CD4-positive, alpha-beta memory T cell (primary cell): ENCODE measurements at regions not wholly inside any gene's neighbourhood (a gene's known extent, or its start where the extent isn't known, plus 50 kb on each side); places are given as distances from the start of the nearest gene placed in this dataset.
A peak's percentile ranks its signal among the peaks of the same experiment; 100 is the strongest.

Source experiments
- CTCF ChIA-PET: fragments of 350-600 bp; sonication (Branson Sonifier 250); formaldehyde crosslinking; loops from one replicate; lab custom pipeline; 2021; ENCODE audit warnings: inconsistent platforms; ENCODE audit not compliant: partially characterized antibody; lab: Charles Lee
- POLR2A ChIA-PET: fragments of 350-600 bp; sonication (Branson Sonifier 250); formaldehyde crosslinking; loops from one replicate; lab custom pipeline; 2021; ENCODE audit not compliant: partially characterized antibody; lab: Charles Lee
- DNase-seq, 5 donors: peaks; one replicate each; pipeline versions ENCODE4 v3.0.0 to v3.0.0-alpha.2; 2020 to 2022; ENCODE audit warnings: mixed read lengths in 1 of 5
- H3K27ac ChIP-seq: one replicate; pipeline ENCODE4 v1.7.0; 2013; ENCODE audit warnings: low read depth, low read length
- H3K27me3 ChIP-seq: 2 replicates; pipeline ENCODE4 v1.7.0; 2013; ENCODE audit warnings: mild to moderate bottlenecking, low read length, moderate library complexity; ENCODE audit not compliant: insufficient read depth
- H3K36me3 ChIP-seq: 2 replicates; pipeline ENCODE4 v1.7.0; 2013; ENCODE audit warnings: mild to moderate bottlenecking, low read length, moderate library complexity; ENCODE audit not compliant: insufficient read depth
- H3K4me1 ChIP-seq: 2 replicates; pipeline ENCODE4 v1.7.0; 2013; ENCODE audit warnings: mild to moderate bottlenecking, low read length, moderate library complexity; ENCODE audit not compliant: insufficient read depth
- H3K4me3 ChIP-seq, 2 donors: one replicate each; pipeline ENCODE4 v1.7.0; 2013; ENCODE audit warnings: low read length in 2 of 2, mild to moderate bottlenecking in 1 of 2
- H3K9me3 ChIP-seq, 2 donors: one replicate each; pipeline ENCODE4 v1.7.0; 2013; ENCODE audit warnings: low read length in 2 of 2, control low read depth in 1 of 2; ENCODE audit not compliant: control insufficient read depth in 1 of 2
- H3K27ac Mint-ChIP-seq, 7 donors: one replicate each; pipeline ENCODE4 v1.8.0; 2020 to 2021; ENCODE audit warnings: mixed read lengths in 7 of 7, mild to moderate bottlenecking in 6 of 7, inconsistent platforms in 3 of 7, moderate library complexity in 3 of 7
- H3K27me3 Mint-ChIP-seq, 2 donors: one replicate each; pipeline ENCODE4 v1.8.0; 2020 to 2021; ENCODE audit warnings: mixed read lengths in 2 of 2
- H3K36me3 Mint-ChIP-seq, 2 donors: one replicate each; pipeline ENCODE4 v1.8.0; 2020 to 2021; ENCODE audit warnings: mixed read lengths in 2 of 2, inconsistent platforms in 1 of 2, mild to moderate bottlenecking in 1 of 2
- H3K4me1 Mint-ChIP-seq, 4 donors: one replicate each; pipeline ENCODE4 v1.8.0; 2020 to 2021; ENCODE audit warnings: mixed read lengths in 4 of 4, mild to moderate bottlenecking in 1 of 4
- H3K4me3 Mint-ChIP-seq, 8 donors: one replicate each; pipeline ENCODE4 v1.8.0; 2020 to 2021; ENCODE audit warnings: mixed read lengths in 8 of 8, mild to moderate bottlenecking in 7 of 8, moderate library complexity in 6 of 8, inconsistent platforms in 3 of 8
- H3K9me3 Mint-ChIP-seq, 8 donors: one replicate each; pipeline ENCODE4 v1.8.0; 2020 to 2021; ENCODE audit warnings: mixed read lengths in 8 of 8, mild to moderate bottlenecking in 5 of 8, inconsistent platforms in 3 of 8, moderate library complexity in 1 of 8
- intact Hi-C: fragments of 100-400 bp; cut with micrococcal nuclease; formaldehyde crosslinking; loops from one replicate; pipeline ENCODE4 v1.15.1; 2023

DNA sequence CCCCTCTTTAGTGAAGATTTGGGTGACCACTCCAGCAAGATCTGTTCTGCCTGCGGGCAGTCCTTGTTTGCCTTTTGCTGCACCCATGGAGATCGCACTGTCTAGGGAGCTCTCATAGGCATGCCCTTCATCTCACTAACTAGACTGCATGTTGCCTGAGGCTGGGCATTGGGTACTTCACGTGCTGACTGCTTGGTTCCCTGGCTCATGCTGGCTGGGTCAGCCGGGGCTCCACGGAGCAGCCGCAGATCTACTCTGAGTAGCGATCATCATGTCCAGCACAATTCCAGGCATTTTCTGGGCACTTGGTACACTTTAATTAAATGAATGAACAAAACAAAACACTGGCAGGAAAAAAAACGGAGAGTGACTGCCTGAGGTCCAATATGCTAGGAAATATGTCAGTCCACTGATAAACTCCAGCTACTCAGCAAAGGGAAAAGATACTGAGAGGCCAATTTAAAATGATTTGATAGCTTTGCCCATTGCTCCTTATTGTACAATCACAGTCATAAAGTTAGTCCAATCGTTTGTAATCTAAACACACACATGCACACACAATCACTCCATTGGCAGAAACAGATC lies 220.3 kb downstream of the C1D start:
- no peaks in the 10 kb centered on the region for H3K36me3 Mint-ChIP-seq
- no peaks in the 10 kb centered on the region for H3K9me3 ChIP-seq
- H3K27ac Mint-ChIP-seq = no peak overlapping the region
- intact Hi-C loops = no loop called here
- no peak overlapping the region for H3K4me3 Mint-ChIP-seq
- POLR2A ChIA-PET = no interaction called here
- CTCF ChIA-PET = no interaction called here
- H3K4me3 ChIP-seq = no peak overlapping the region
- DNase-seq = no peak
- H3K4me1 ChIP-seq = no peaks in the 10 kb centered on the region
- no peak overlapping the region for H3K27ac ChIP-seq
- no peaks in the 10 kb centered on the region for H3K4me1 Mint-ChIP-seq
- H3K36me3 ChIP-seq = no peaks in the 10 kb centered on the region
- H3K27me3 ChIP-seq = no peaks in the 10 kb centered on the region
- H3K9me3 Mint-ChIP-seq = no peaks in the 10 kb centered on the region
- H3K27me3 Mint-ChIP-seq = peaks cover 4 to 6% of the 10 kb centered on the region in 2 donors

DNA sequence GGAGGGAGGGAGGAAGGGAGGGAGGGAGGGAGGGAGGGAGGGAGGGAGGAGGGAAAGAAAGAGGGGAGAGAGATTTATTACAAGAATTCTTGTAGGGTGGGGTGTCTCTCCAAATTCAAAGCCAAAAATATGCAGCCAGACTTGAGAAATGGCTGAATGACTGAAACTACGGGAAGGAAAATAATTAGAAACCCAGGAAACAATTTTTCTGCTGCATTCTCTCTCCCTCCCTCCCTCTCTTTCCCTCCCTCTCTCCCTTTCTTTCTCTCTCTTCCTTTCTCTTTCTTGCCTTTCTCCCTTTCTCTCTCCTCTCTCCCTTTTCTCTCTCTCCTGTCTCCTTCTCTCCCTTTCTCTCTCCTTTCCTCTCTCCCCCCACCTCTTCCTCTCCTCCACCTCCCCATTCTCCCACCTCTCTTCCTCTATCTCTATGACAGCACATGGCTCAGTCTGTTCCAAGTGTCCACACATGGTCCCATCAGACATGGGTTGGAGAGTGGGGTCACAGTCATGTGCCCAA lies 218.7 kb downstream of the C1D start:
- intact Hi-C loops = no loop called here
- Histone ChIP-seq H3K4me3 (no peak overlapping the region), H3K27ac (no peak overlapping the region), H3K9me3 (no peaks in the 10 kb centered on the region), H3K4me1 (no peaks in the 10 kb centered on the region), H3K36me3 (no peaks in the 10 kb centered on the region), H3K27me3 (no peaks in the 10 kb centered on the region)
- no peaks in the 10 kb centered on the region for H3K36me3 Mint-ChIP-seq
- POLR2A ChIA-PET = no interaction called here
- no peak overlapping the region for H3K27ac Mint-ChIP-seq
- H3K4me3 Mint-ChIP-seq = no peak overlapping the region
- no peaks in the 10 kb centered on the region for H3K4me1 Mint-ChIP-seq
- H3K27me3 Mint-ChIP-seq = peaks cover 11 to 15% of the 10 kb centered on the region in 2 donors
- CTCF ChIA-PET = interaction anchor here (0.7 to 1.5 kb wide), 2 partner anchors 13 to 1756 kb away, joined by 3 read pairs; no protein-coding TSS in a partner anchor
- no peak for DNase-seq
- H3K9me3 Mint-ChIP-seq = no peaks in the 10 kb centered on the region

DNA sequence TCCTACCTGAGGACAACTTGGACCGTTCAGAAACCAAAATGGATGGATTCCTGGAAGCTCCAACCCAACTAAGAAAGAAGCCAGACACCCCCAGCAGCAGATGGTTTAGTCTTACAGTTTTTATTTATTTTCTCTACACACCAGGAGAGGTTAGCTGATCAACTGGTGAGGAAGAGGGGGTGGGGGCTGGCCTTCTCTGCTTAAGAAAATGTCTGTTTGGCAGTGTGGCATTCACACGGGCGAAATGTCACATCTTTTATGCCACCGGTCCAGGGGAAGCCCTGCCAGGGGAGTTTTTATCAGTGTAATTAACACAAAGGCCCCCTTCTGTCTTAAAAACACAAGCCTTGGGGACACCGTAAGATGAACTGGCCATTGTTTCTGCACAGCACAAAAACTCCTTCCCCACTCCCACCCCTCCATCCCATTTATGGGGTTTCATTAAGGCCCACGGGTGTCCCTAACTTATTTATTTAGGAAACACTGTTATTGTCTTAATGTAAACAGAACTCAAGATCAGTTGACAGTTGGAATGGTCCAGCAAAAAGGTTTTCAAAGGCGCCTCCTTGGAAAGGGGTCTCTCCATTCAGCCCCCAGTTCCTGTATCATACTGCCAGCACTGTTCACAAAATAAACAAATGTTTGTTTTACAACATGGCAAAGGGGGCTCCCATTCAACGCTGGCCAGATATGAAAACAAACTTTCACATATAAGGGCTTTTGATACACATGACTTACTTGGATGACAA lies 217.0 kb downstream of the C1D start:
- no peak overlapping the region for H3K27ac Mint-ChIP-seq
- H3K27me3 ChIP-seq = no peaks in the 10 kb centered on the region
- H3K4me3 ChIP-seq = no peak overlapping the region
- H3K9me3 ChIP-seq = no peaks in the 10 kb centered on the region
- H3K4me1 Mint-ChIP-seq = no peaks in the 10 kb centered on the region
- no peaks in the 10 kb centered on the region for H3K9me3 Mint-ChIP-seq
- intact Hi-C loops = no loop called here
- no peaks in the 10 kb centered on the region for H3K36me3 ChIP-seq
- no peaks in the 10 kb centered on the region for H3K36me3 Mint-ChIP-seq
- no peak overlapping the region for H3K4me3 Mint-ChIP-seq
- CTCF ChIA-PET = interaction anchor here (1.3 kb wide), 1 partner anchor 8 kb away, joined by 7 read pairs; no protein-coding TSS in a partner anchor
- no peak overlapping the region for H3K27ac ChIP-seq
- no peaks in the 10 kb centered on the region for H3K4me1 ChIP-seq
- POLR2A ChIA-PET = no interaction called here
- no peak for DNase-seq
- peaks cover 13 to 15% of the 10 kb centered on the region in 2 donors for H3K27me3 Mint-ChIP-seq

DNA sequence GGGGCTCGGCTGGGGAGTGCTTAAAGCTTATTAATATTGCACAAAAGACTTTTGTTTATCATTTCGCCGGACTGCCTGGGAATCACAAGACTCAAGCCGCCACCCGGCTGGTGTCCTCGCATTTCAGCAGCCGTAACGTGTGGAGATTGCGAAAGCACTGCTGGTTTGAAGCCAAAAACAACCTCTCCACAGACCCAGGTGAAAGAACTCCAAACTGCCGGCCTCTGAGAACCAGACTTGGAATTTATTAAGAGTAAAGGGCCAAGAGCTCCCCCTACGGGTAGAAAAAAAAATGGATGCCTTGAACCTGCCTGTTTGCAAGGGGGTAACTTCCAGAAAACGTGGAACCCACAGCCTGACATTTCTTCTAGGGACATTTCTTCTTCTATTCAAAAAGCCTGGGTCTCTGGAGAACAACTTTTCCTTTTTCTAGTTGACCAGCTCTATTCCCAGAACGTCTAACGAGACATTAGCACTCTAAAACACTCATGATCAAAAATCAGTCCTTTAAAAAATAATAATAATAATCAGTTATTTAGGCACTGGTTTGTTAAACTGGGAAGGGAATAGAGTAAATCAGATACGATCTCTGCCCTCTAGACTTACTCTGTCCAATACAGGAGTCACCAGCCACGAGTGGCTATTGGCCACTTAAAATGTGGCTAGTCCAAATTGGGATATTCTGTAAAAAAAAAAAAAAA lies 216.3 kb downstream of the C1D start:
- intact Hi-C loops = no loop called here
- CTCF ChIA-PET = interaction anchor here (1.3 kb wide), 1 partner anchor 9 kb away, joined by 7 read pairs; no protein-coding TSS in a partner anchor
- no peak overlapping the region for H3K27ac Mint-ChIP-seq
- DNase-seq = peak in 3 of 5 donors; percentile 3 to 13 (median 12)
- no peaks in the 10 kb centered on the region for H3K27me3 ChIP-seq
- no peaks in the 10 kb centered on the region for H3K4me1 ChIP-seq
- no peaks in the 10 kb centered on the region for H3K4me1 Mint-ChIP-seq
- H3K4me3 Mint-ChIP-seq = no peak overlapping the region
- no peaks in the 10 kb centered on the region for H3K9me3 Mint-ChIP-seq
- no peaks in the 10 kb centered on the region for H3K36me3 Mint-ChIP-seq
- H3K4me3 ChIP-seq = no peak overlapping the region
- H3K27ac ChIP-seq = no peak overlapping the region
- H3K36me3 ChIP-seq = no peaks in the 10 kb centered on the region
- H3K9me3 ChIP-seq = no peaks in the 10 kb centered on the region
- peaks cover 13 to 15% of the 10 kb centered on the region in 2 donors for H3K27me3 Mint-ChIP-seq
- POLR2A ChIA-PET = no interaction called here

DNA sequence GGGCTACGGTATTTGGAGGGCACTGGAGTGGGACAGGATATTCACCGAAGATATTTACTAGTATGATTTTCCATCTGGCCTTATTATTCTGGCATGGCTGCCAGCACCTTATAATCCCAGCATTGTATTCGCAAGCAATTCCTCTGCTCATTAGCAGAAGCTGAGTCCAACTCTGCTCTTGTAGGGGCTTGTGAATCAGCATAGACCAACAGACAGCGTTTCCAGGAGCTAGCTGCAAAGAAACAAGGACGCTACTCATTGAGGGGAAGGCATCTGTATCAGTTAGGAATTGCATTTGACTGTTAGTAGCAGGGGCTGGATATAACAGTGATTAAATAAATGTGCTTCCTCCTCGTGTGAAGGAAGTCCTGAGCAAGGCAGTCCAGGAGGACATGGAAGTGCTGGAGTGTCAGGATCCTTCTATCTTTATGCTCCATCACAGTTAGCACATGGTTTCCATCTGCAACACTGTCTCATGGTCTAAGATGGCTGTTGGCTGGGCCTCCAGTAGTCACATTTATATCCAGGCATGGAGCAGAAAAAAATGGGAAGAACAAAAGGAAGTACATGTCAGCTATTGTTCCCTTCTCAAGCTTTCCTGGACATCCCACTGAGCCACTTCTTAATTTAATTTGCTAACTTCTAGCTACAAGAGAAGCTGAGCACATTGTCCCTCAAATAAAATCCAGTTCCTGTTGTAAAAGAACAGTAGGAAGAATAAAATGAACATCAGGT lies 214.1 kb downstream of the C1D start:
- H3K36me3 Mint-ChIP-seq = no peaks in the 10 kb centered on the region
- peaks cover 14 to 15% of the 10 kb centered on the region in 2 donors for H3K27me3 Mint-ChIP-seq
- CTCF ChIA-PET = interaction anchor here (1.1 kb wide), 1 partner anchor 19 kb away, joined by 3 read pairs; no protein-coding TSS in a partner anchor

DNA sequence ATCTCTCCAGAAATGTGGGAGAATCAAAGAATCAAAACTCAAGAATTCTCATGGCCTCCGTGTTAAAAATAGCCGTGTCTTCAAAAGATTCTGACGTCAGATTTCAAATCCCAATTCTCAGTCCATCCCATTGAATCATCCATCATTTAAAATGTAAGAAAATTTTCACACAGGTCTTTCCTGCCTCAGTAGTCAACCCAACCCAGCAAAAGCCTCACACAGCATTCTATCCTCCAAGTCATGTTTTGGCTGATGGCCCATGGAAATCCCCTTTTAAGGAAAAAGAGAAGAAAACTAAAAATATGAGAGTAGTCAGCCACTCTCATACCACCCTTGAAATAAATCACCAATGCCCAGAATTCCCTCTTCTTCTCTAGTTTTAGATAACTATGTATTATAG lies 211.8 kb downstream of the C1D start:
- H3K27ac ChIP-seq = no peak overlapping the region
- no peak overlapping the region for H3K4me3 ChIP-seq
- no peaks in the 10 kb centered on the region for H3K4me1 ChIP-seq
- H3K27me3 Mint-ChIP-seq = peaks cover 12 to 13% of the 10 kb centered on the region in 2 donors
- H3K4me3 Mint-ChIP-seq = no peak overlapping the region
- no peaks in the 10 kb centered on the region for H3K36me3 ChIP-seq
- H3K4me1 Mint-ChIP-seq = no peaks in the 10 kb centered on the region
- POLR2A ChIA-PET = no interaction called here
- no peak for DNase-seq
- peaks cover 0 to under 1% (median 0%) of the 10 kb centered on the region in 8 donors for H3K9me3 Mint-ChIP-seq
- H3K27me3 ChIP-seq = no peaks in the 10 kb centered on the region
- no peaks in the 10 kb centered on the region for H3K36me3 Mint-ChIP-seq
- intact Hi-C loops = no loop called here
- H3K27ac Mint-ChIP-seq = no peak overlapping the region
- H3K9me3 ChIP-seq = no peaks in the 10 kb centered on the region
- CTCF ChIA-PET = no interaction called here

More for the DNA sequence above, 214.1 kb downstream of the C1D start:
- no peak for DNase-seq
- H3K4me1 ChIP-seq = no peaks in the 10 kb centered on the region
- POLR2A ChIA-PET = no interaction called here
- no peak overlapping the region for H3K4me3 ChIP-seq
- H3K27ac ChIP-seq = no peak overlapping the region
- no peaks in the 10 kb centered on the region for H3K27me3 ChIP-seq
- Mint-ChIP-seq H3K4me1 (no peaks in the 10 kb centered on the region), H3K9me3 (no peaks in the 10 kb centered on the region), H3K4me3 (no peak overlapping the region), H3K27ac (no peak overlapping the region)
- intact Hi-C loops = no loop called here
- H3K36me3 ChIP-seq = no peaks in the 10 kb centered on the region
- no peaks in the 10 kb centered on the region for H3K9me3 ChIP-seq
